Activated T-helper 1 cell treated with anti-CD3 and anti-CD28 coated beads, Interleukin-2, amount 50 U/mL, for 16 hours (primary cell): ENCODE measurements at regions not wholly inside any gene's neighbourhood (a gene's known extent, or its start where the extent isn't known, plus 50 kb on each side); places are given as distances from the start of the nearest gene placed in this dataset.

Source experiments
- DNase-seq, 2 donors: peaks; one replicate each; pipeline ENCODE4 v3.0.0-alpha.2; 2020; ENCODE audit warnings: low read depth in 1 of 2, low spot score in 1 of 2

DNA sequence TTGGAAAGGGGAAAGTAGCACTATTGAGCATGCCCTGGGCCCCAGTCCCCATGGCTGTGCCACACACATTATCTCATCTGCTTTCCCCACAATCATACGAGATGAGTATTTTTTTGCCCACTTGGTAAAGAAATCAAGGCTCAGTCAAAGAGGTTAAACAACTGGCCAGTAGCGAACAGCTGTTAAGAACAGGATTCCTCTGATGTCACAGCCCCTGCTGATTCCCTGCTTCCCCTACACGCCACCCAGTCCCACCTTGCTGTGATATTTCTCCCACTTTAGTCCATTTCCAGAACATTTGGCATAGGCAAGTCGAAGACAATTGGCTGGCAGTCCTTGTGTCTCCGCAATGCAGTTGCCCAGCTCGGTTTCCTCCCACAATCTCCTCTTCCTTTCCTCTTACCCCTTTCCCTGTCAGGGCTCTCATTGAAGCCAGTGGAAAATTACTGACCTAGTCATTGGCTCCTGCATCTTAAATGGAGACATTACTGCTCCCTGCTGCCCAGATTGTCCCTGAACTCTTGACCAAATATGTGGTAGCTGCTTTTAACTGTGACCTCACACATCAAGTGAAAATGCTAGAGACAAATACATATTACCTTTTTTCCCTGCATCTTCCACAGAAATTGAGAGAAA is 56.5 kb upstream of the EEPD1 start:
- no peak for DNase-seq

DNA sequence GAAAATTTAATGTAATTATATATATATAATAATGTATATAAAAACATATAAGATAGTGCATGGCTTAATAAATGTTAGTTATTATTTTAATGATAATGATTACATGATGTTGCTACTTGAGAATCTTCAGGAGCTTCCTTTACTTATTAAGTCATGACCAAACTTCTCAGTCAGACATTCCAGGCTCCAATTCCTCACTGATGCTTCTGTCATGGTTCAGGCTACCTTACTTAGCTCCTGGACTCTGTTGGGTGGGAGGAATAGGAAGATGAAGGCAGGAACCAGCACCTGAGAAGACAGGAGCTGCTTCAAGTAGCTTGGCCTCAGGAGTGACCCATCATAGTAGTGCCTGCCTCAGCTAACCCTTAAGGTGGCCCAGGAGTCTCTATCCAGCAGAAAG is 55.0 kb upstream of the EEPD1 start:
- no peak for DNase-seq

DNA sequence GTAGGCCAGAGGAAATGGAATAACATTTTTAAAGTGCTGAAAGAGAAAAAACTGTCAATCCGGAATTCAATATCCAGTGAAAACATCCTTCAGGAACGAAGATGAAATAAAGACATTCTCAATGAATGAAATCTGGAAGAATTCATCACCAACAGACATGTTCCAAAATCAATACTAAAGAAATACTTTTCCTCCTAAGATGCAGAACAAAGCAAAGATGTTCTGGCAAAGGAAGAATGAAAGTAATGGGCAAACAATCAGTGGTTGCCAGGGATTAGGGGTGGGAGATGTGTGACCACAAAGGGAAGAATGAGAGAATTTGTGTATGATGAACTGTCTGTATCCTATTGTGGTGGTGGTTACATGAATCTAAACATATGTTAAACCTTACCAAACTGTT is 52.8 kb upstream of the EEPD1 start:
- DNase-seq: no peak

DNA sequence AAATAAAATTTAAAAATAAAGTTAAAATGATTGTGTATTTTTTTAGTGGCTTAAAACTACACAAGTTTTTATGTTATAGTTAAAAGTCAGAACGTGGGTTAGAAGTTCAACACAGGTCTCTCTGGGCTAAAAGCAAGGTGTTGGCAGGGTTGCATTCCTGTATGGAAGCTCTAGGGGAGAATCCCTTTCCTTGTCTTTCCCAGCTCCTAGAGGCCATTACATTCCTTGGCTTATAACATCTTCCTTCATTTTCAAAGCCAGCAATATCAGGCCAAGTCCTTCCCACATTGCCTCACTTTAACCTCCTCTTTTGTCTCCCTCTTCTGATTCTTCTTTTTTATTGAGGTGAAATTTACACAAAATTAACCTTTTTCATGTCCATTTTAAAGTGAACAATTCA is 52.4 kb upstream of the EEPD1 start:
- no peak for DNase-seq
